ENCODE measurements at regions not wholly inside any gene's neighbourhood (a gene's known extent, or its start where the extent isn't known, plus 50 kb on each side); places are given as distances from the start of the nearest gene placed in this dataset.

DNA sequence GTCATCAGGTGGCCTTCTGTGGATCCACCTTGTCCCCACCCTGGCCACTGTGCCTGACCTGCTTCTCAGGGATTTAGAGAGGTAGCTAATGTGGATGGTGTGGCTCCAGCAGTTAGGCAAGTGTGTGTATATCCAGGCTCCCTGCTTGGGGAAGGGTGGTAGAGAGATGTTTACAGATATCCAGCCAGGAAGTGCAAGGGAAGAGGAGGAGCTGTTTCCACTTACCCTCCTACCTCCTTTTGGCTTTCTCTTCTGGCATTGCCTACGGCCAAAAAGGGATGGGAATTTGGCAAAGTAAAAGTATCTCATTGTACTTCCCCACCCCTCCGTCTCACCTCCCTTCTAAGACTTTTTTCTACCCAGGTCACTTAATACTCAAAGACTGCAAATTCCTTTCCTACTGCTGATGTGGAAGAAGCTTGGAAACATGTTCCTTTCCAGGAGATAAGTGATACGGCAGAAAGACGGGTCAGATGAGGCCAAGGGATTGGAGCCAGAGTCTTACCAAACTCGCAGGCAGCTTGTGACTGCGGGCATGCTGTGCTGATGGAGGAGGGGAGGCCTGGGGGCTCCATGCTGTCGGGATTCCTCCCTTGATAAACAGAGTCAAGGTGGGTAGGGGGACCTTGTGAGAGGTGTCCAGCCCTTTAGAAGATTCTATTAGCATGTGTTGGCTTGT is 253.4 kb downstream of the PRL start:
- ChIA-PET CTCF (interaction anchor here in 1 of 2 donors (0.6 kb wide), 1 partner anchor 455 kb away, joined by 4 read pairs; no protein-coding TSS in a partner anchor), POLR2A (no interaction called here)
- H3K9me3 Mint-ChIP-seq, result peaks cover 4 to 21% (median 11%) of the 10 kb centered on the region in 3 donors
- no peaks in the 10 kb centered on the region for H3K27me3 Mint-ChIP-seq
- no peak overlapping the region for H3K27ac ChIP-seq (ENCODE audit: low read length)
- H3K27ac Mint-ChIP-seq, result no peak overlapping the region
- peaks cover 2 to 11% (median 9%) of the 10 kb centered on the region in 3 donors for H3K4me1 Mint-ChIP-seq
- WGBS (ENCODE audit: insufficient coverage), result 89% methylated on average over 4 of the region's 7 CpGs
- ATAC-seq (replicated peaks in 1 of 4), result no peak
- H3K4me3 Mint-ChIP-seq, result no peak overlapping the region
- no peaks in the 10 kb centered on the region for H3K36me3 ChIP-seq (ENCODE audit: control insufficient read depth in 2 of 2, extremely low read depth in 1 of 2, insufficient read depth in 1 of 2, low read length in 1 of 2)
- H3K27me3 ChIP-seq (replicated peaks in 1 of 2; ENCODE audit: control insufficient read depth in 2 of 2, extremely low read depth in 1 of 2, insufficient read depth in 2 of 2, low read length in 1 of 2), result no peaks in the 10 kb centered on the region
- no peak overlapping the region for H3K4me3 ChIP-seq (ENCODE audit: control insufficient read depth in 1 of 2, extremely low read depth in 1 of 2, low read length in 1 of 2)
- no peaks in the 10 kb centered on the region for H3K36me3 Mint-ChIP-seq
- H3K9me3 ChIP-seq, result no peaks in the 10 kb centered on the region
- DNase-seq, result no peak
- peaks cover 4 to 22% of the 10 kb centered on the region in 2 experiments for H3K4me1 ChIP-seq (ENCODE audit: control insufficient read depth in 1 of 2, extremely low read depth in 1 of 2, insufficient read depth in 2 of 2, low read length in 2 of 2)

DNA sequence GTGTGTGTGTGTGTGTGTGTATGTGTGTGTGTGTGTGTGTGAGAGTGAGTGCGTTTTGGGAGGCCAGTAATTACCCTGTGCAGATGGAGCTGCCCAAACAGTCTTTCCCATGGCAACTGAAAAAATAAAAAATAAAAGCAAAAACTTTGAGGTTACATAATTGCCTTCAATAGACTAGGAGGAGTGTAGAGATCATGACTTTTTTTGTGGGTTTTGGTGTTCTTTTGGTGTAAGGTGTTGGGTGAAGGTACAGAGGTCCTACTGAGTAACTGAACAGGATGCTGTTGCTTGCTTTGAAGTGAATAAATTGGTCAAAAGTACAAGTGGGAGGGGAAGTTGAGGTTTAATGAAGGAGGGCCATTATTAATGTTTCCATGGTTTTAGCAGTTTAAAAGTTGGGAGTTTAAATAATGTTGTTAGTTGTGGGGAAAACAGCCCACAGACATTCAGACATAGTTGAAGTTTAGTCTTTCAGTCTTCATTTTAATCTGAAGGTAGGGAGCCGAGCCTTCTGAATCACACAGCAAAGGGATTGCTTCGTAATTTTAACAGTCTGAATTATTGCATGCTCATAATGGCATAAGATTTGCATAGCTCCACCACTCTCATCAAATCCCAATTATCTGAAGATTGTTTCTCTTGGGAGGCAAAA is 251.4 kb downstream of the PRL start:
- Mint-ChIP-seq H3K27me3 (no peaks in the 10 kb centered on the region), H3K4me1 (peaks cover 2 to 11% (median 9%) of the 10 kb centered on the region in 3 donors), H3K4me3 (peak overlapping the region in 1 of 3 donors; percentile 7), H3K9me3 (peaks cover 1 to 2% (median 2%) of the 10 kb centered on the region in 3 donors), H3K27ac (no peak overlapping the region), H3K36me3 (no peaks in the 10 kb centered on the region)
- Histone ChIP-seq H3K27me3 (replicated peaks in 1 of 2; ENCODE audit: control insufficient read depth in 2 of 2, extremely low read depth in 1 of 2, insufficient read depth in 2 of 2, low read length in 1 of 2) (no peaks in the 10 kb centered on the region), H3K36me3 (ENCODE audit: control insufficient read depth in 2 of 2, extremely low read depth in 1 of 2, insufficient read depth in 1 of 2, low read length in 1 of 2) (no peaks in the 10 kb centered on the region), H3K27ac (ENCODE audit: low read length) (no peak overlapping the region), H3K4me3 (ENCODE audit: control insufficient read depth in 1 of 2, extremely low read depth in 1 of 2, low read length in 1 of 2) (no peak overlapping the region), H3K9me3 (no peaks in the 10 kb centered on the region), H3K4me1 (ENCODE audit: control insufficient read depth in 1 of 2, extremely low read depth in 1 of 2, insufficient read depth in 2 of 2, low read length in 2 of 2) (peaks cover 4 to 22% of the 10 kb centered on the region in 2 experiments)
- ChIA-PET POLR2A (no interaction called here), CTCF (no interaction called here)
- ATAC-seq (replicated peaks in 1 of 4) (peak in 1 of 4 experiments; percentile 88), DNase-seq (peak in 1 of 35 experiments; percentile 31)
- WGBS (ENCODE audit: insufficient coverage), result no CpG with 5 or more reads among the region's 3 CpGs

DNA sequence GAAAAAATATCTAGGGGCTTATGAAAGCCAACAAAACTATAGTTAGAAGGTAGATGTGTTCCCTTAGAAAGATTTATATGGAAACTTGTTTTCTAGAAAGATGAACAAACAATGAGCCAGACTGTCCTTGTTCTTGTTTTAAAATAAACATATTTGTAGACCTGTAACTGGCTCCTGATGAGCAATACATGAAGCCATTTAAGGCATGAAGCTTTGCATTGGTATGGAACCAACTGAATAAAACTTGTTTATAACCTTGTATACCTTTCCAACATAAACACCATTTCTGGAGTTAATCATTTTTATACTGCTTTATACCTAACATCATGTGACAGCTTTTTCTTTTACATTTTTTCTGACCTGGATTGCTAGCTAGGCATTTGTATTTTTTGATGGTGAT is 247.8 kb downstream of the PRL start:
- H3K4me3 ChIP-seq (ENCODE audit: control insufficient read depth in 1 of 2, extremely low read depth in 1 of 2, low read length in 1 of 2), result no peak overlapping the region
- no peak for ATAC-seq (replicated peaks in 1 of 4)
- DNase-seq, result no peak
- H3K9me3 Mint-ChIP-seq, result peaks cover 0 to 3% (median 0%) of the 10 kb centered on the region in 3 donors
- no peaks in the 10 kb centered on the region for H3K27me3 Mint-ChIP-seq
- H3K27ac Mint-ChIP-seq, result no peak overlapping the region
- no peaks in the 10 kb centered on the region for H3K27me3 ChIP-seq (replicated peaks in 1 of 2; ENCODE audit: control insufficient read depth in 2 of 2, extremely low read depth in 1 of 2, insufficient read depth in 2 of 2, low read length in 1 of 2)
- H3K4me1 Mint-ChIP-seq, result peaks cover 2 to 11% (median 9%) of the 10 kb centered on the region in 3 donors
- CTCF ChIA-PET, result interaction anchor here in 1 of 2 donors (0.6 kb wide), 1 partner anchor 22 kb away, joined by 3 read pairs; no protein-coding TSS in a partner anchor
- H3K36me3 ChIP-seq (ENCODE audit: control insufficient read depth in 2 of 2, extremely low read depth in 1 of 2, insufficient read depth in 1 of 2, low read length in 1 of 2), result no peaks in the 10 kb centered on the region
- H3K4me3 Mint-ChIP-seq, result no peak overlapping the region
- H3K9me3 ChIP-seq, result no peaks in the 10 kb centered on the region
- H3K4me1 ChIP-seq (ENCODE audit: control insufficient read depth in 1 of 2, extremely low read depth in 1 of 2, insufficient read depth in 2 of 2, low read length in 2 of 2), result peaks cover 4 to 23% of the 10 kb centered on the region in 2 experiments
- POLR2A ChIA-PET, result no interaction called here
- no peaks in the 10 kb centered on the region for H3K36me3 Mint-ChIP-seq
- no peak overlapping the region for H3K27ac ChIP-seq (ENCODE audit: low read length)

DNA sequence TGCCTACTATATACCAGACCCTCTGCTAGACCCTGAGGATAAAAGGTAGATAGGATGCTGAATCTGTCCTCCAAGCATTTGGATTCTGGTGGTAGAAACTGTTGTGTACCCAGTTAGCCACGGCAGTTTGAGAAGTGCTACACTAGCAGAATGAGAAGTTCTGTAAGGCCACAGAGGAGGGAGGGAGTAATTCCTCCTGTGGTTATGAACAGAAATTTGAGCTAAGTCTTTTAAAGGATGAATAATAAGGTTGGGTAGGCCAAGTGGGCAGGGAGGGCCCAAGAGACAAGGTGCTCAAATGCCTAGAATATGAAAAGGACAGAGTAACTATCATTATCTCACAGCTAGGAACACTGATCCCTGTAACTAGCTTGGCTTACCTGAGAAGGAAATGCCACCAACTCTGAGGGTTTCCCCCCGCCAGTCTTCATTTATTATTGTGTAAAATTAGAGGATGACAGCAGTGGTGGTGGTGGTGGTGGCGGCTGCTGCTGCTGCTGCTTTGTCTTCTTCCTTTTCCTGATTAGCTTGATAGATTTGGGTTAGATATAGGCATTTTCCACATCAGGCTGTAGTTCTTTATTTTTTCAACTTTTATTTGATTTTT is 243.3 kb downstream of the PRL start:
- H3K27ac Mint-ChIP-seq, result no peak overlapping the region
- ChIA-PET CTCF (no interaction called here), POLR2A (no interaction called here)
- no peaks in the 10 kb centered on the region for H3K4me1 Mint-ChIP-seq
- H3K27me3 ChIP-seq (replicated peaks in 1 of 2; ENCODE audit: control insufficient read depth in 2 of 2, extremely low read depth in 1 of 2, insufficient read depth in 2 of 2, low read length in 1 of 2), result no peaks in the 10 kb centered on the region
- peaks cover 0 to 13% of the 10 kb centered on the region in 2 experiments for H3K4me1 ChIP-seq (ENCODE audit: control insufficient read depth in 1 of 2, extremely low read depth in 1 of 2, insufficient read depth in 2 of 2, low read length in 2 of 2)
- H3K9me3 Mint-ChIP-seq, result peaks cover 0 to 3% (median 0%) of the 10 kb centered on the region in 3 donors
- H3K4me3 Mint-ChIP-seq, result no peak overlapping the region
- peak in 1 of 35 experiments; percentile 3 for DNase-seq
- no peaks in the 10 kb centered on the region for H3K36me3 Mint-ChIP-seq
- no peak overlapping the region for H3K4me3 ChIP-seq (ENCODE audit: control insufficient read depth in 1 of 2, extremely low read depth in 1 of 2, low read length in 1 of 2)
- no peak overlapping the region for H3K27ac ChIP-seq (ENCODE audit: low read length)
- whole genome bisulfite sequencing (ENCODE audit: insufficient coverage), result 15% methylated on average over 2 of the region's 3 CpGs
- H3K27me3 Mint-ChIP-seq, result no peaks in the 10 kb centered on the region
- no peaks in the 10 kb centered on the region for H3K36me3 ChIP-seq (ENCODE audit: control insufficient read depth in 2 of 2, extremely low read depth in 1 of 2, insufficient read depth in 1 of 2, low read length in 1 of 2)
- no peaks in the 10 kb centered on the region for H3K9me3 ChIP-seq
- ATAC-seq (replicated peaks in 1 of 4), result peak in 1 of 4 experiments; percentile 59

DNA sequence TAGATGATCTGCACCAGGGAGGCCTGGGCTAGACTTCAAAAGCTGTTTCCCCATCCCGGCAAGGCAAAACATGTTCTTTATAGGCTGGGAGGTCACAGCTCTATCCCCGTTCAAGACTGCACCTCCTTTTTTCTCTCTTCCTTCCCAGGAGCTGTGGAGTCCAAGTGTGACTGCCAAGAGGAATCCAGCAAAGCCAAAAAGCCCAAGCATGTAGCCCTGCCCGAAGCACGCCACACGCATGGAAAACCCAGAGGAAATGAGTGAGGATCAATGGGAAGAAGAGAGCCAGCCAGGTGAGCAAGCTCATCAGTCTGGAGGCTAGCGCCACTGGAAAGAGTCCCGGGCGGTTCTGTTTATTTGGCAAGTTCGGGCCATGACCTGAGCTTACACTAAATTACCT is 240.4 kb downstream of the PRL start:
- peaks cover 0 to 21% of the 10 kb centered on the region in 2 experiments for H3K4me1 ChIP-seq (ENCODE audit: control insufficient read depth in 1 of 2, extremely low read depth in 1 of 2, insufficient read depth in 2 of 2, low read length in 2 of 2)
- no peak overlapping the region for H3K27ac ChIP-seq (ENCODE audit: low read length)
- peaks cover 0 to 3% (median 0%) of the 10 kb centered on the region in 3 donors for H3K9me3 Mint-ChIP-seq
- peaks cover 3% of the 10 kb centered on the region in 2 donors for H3K27me3 Mint-ChIP-seq
- CTCF ChIA-PET, result no interaction called here
- H3K4me3 Mint-ChIP-seq, result no peak overlapping the region
- H3K9me3 ChIP-seq, result no peaks in the 10 kb centered on the region
- WGBS (ENCODE audit: insufficient coverage), result 96% methylated on average over 3 of the region's 9 CpGs
- no peak overlapping the region for H3K4me3 ChIP-seq (ENCODE audit: control insufficient read depth in 1 of 2, extremely low read depth in 1 of 2, low read length in 1 of 2)
- no peaks in the 10 kb centered on the region for H3K36me3 Mint-ChIP-seq
- ATAC-seq (replicated peaks in 1 of 4) (no peak), DNase-seq (no peak)
- H3K27me3 ChIP-seq (replicated peaks in 1 of 2; ENCODE audit: control insufficient read depth in 2 of 2, extremely low read depth in 1 of 2, insufficient read depth in 2 of 2, low read length in 1 of 2), result no peaks in the 10 kb centered on the region
- no peaks in the 10 kb centered on the region for H3K36me3 ChIP-seq (ENCODE audit: control insufficient read depth in 2 of 2, extremely low read depth in 1 of 2, insufficient read depth in 1 of 2, low read length in 1 of 2)
- POLR2A ChIA-PET, result no interaction called here
- no peak overlapping the region for H3K27ac Mint-ChIP-seq
- H3K4me1 Mint-ChIP-seq, result peaks cover 0 to 7% (median 4%) of the 10 kb centered on the region in 3 donors

DNA sequence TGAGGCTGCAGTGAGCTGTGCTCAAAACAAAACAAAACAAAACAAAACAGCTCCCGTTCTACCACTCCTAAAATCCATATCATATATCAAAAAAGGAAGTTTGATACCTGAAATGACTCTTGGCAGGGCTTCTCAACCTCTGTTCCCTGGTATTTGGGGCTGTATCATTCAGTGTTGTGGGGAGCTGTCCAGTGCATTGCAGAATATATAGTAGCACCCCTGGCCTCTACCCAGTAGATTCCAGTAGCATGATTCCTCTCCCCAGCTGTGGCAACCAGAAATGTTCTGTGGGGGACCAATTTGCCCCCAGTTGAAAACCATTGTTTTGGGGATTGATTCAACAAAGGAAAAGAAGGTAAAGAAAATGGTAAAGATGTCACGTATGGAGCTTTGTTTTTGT is 238.9 kb downstream of the PRL start:
- ChIA-PET CTCF (no interaction called here), POLR2A (no interaction called here)
- DNase-seq, result no peak
- H3K9me3 Mint-ChIP-seq, result no peaks in the 10 kb centered on the region
- no peaks in the 10 kb centered on the region for H3K36me3 ChIP-seq (ENCODE audit: control insufficient read depth in 2 of 2, extremely low read depth in 1 of 2, insufficient read depth in 1 of 2, low read length in 1 of 2)
- no peak overlapping the region for H3K27ac ChIP-seq (ENCODE audit: low read length)
- H3K9me3 ChIP-seq, result no peaks in the 10 kb centered on the region
- peaks cover 4 to 28% of the 10 kb centered on the region in 2 experiments for H3K4me1 ChIP-seq (ENCODE audit: control insufficient read depth in 1 of 2, extremely low read depth in 1 of 2, insufficient read depth in 2 of 2, low read length in 2 of 2)
- peaks cover 4 to 16% (median 11%) of the 10 kb centered on the region in 3 donors for H3K4me1 Mint-ChIP-seq
- H3K4me3 Mint-ChIP-seq, result no peak overlapping the region
- H3K27me3 ChIP-seq (replicated peaks in 1 of 2; ENCODE audit: control insufficient read depth in 2 of 2, extremely low read depth in 1 of 2, insufficient read depth in 2 of 2, low read length in 1 of 2), result no peaks in the 10 kb centered on the region
- H3K27me3 Mint-ChIP-seq, result peaks cover 3% of the 10 kb centered on the region in 2 donors
- H3K27ac Mint-ChIP-seq, result no peak overlapping the region
- no peak for ATAC-seq (replicated peaks in 1 of 4)
- no CpG with 5 or more reads among the region's 2 CpGs for WGBS (ENCODE audit: insufficient coverage)
- H3K36me3 Mint-ChIP-seq, result no peaks in the 10 kb centered on the region
- no peak overlapping the region for H3K4me3 ChIP-seq (ENCODE audit: control insufficient read depth in 1 of 2, extremely low read depth in 1 of 2, low read length in 1 of 2)

Data from T-cell (primary cell).